K562 (cell line): ENCODE measurements at regions not wholly inside any gene's neighbourhood (a gene's known extent, or its start where the extent isn't known, plus 50 kb on each side); places are given as distances from the start of the nearest gene placed in this dataset.

Experiments used
- ATF7 ChIP-seq: fragments of 450-650 bp; IDR thresholded peaks from 2 replicates; pipeline ENCODE4 v1.7.1; 2014; ENCODE audit warnings: mild to moderate bottlenecking, moderate library complexity
- CBX1 ChIP-seq: sonication (generic); IDR thresholded peaks from 2 replicates; pipeline ENCODE4 v1.6.1; 2016; ENCODE audit warnings: antibody characterized with exemption, low read depth, mild to moderate bottlenecking
- CCNT2 ChIP-seq: IDR thresholded peaks from 2 replicates; pipeline ENCODE4 v1.6.1; 2011; ENCODE audit warnings: borderline replicate concordance, low read depth, mild to moderate bottlenecking, moderate library complexity, mixed read lengths, low read length; ENCODE audit not compliant: insufficient read length; ENCODE audit errors: extremely low read depth
- E2F6 ChIP-seq, 2 experiments: IDR thresholded peaks; 2 replicates each; pipeline ENCODE4 v1.6.1; 2011; ENCODE audit warnings: borderline replicate concordance in 1 of 2, control low read depth in 1 of 2, low read depth in 1 of 2, low read length in 1 of 2, mild to moderate bottlenecking in 1 of 2, mixed read lengths in 1 of 2, moderate library complexity in 1 of 2; ENCODE audit not compliant: insufficient read depth in 1 of 2, insufficient read length in 1 of 2, poor library complexity in 1 of 2, severe bottlenecking in 1 of 2; ENCODE audit errors: extremely low read depth in 1 of 2
- GTF3C2 ChIP-seq: IDR thresholded peaks from 3 replicates; pipeline ENCODE4 v1.6.1; 2011; ENCODE audit warnings: borderline replicate concordance, mild to moderate bottlenecking, moderate library complexity; ENCODE audit not compliant: insufficient read length; ENCODE audit errors: extremely low read depth
- HNRNPL ChIP-seq: fragments of 200-400 bp; formaldehyde crosslinking; IDR thresholded peaks from 2 replicates; pipeline ENCODE4 v1.6.1; 2017; ENCODE audit warnings: low read depth, mild to moderate bottlenecking, low read length
- KLF6 ChIP-seq: fragments of 250-450 bp; sonication (Bioruptor Pico); IDR thresholded peaks from 2 replicates; pipeline ENCODE4 v1.4.0; 2020; ENCODE audit warnings: mild to moderate bottlenecking, moderate library complexity, borderline replicate concordance
- ZBTB40 ChIP-seq, 2 experiments: fragments of 450-650 bp in 1 of 2; sonication (generic) in 1 of 2; formaldehyde crosslinking in 1 of 2; IDR thresholded peaks; 2 replicates each; pipeline versions ENCODE4 v1.7.1 to v1.9.0; 2016 to 2022; ENCODE audit warnings: inconsistent platforms in 1 of 2, mild to moderate bottlenecking in 1 of 2, missing genetic modification reagents in 1 of 2
- ZNF224 ChIP-seq: sonication (generic); formaldehyde crosslinking; IDR thresholded peaks from 2 replicates; pipeline ENCODE4 v1.8.0; 2022; ENCODE audit warnings: mild to moderate bottlenecking, missing genetic modification reagents

- TF ChIP-seq GTF3C2 (no peak), HNRNPL (no peak), ATF7 (no peak), KLF6 (no peak), ZBTB40 (IDR thresholded peaks at IDR 0.05) (no peak), ZBTB40 (CRISPR knock-in tag; IDR thresholded peaks at IDR 0.05) (no peak), CBX1 (no peak), CCNT2 (no peak), ZNF224 (CRISPR knock-in tag) (no peak), E2F6 (IDR thresholded peaks at IDR 0.05; ENCODE audit: borderline replicate concordance in 1 of 2, extremely low read depth in 1 of 2, insufficient read depth in 1 of 2, insufficient read length in 1 of 2, low read depth in 1 of 2, low read length in 1 of 2, poor library complexity in 1 of 2, severe bottlenecking in 1 of 2) (no peak)
Observed at GRCh38 chr5:60060389-60060788, 166.9 kb upstream of the PDE4D start (continued).
